B cell (primary cell): ENCODE measurements at regions not wholly inside any gene's neighbourhood (a gene's known extent, or its start where the extent isn't known, plus 50 kb on each side); places are given as distances from the start of the nearest gene placed in this dataset.

ENCODE experiments used
- ATAC-seq: fragments of 200-7000 bp; cut with Tn5 transposase; one replicate; pipeline ENCODE4 v1.10.0; 2021; ENCODE audit warnings: low read depth, mild to moderate bottlenecking, moderate number of reproducible peaks, moderate library complexity
- CTCF ChIA-PET: fragments of 350-600 bp; sonication (Branson Sonifier 250); formaldehyde crosslinking; loops from one replicate; lab custom pipeline; 2021; ENCODE audit warnings: antibody characterized with exemption, inconsistent platforms; lab: Charles Lee
- POLR2A ChIA-PET: fragments of 350-600 bp; sonication (Branson Sonifier 250); formaldehyde crosslinking; loops from one replicate; lab custom pipeline; 2021; ENCODE audit warnings: antibody characterized with exemption; lab: Charles Lee
- DNase-seq: peaks from one replicate; pipeline ENCODE4 v3.0.0; 2013
- H2AFZ ChIP-seq: 2 replicates; pipeline ENCODE4 v1.6.1; 2012; ENCODE audit warnings: mild to moderate bottlenecking, low read depth, low read length; ENCODE audit not compliant: insufficient read depth, poor library complexity, severe bottlenecking
- H3K27ac ChIP-seq, 2 donors: 1 replicate in 1 of 2; 2 replicates in 1 of 2; pipeline ENCODE4 v1.5.1; 2012 to 2013; ENCODE audit warnings: low read length in 2 of 2, mild to moderate bottlenecking in 2 of 2, moderate library complexity in 1 of 2
- H3K27me3 ChIP-seq, 4 experiments: fragments of 200-600 bp in 1 of 4; sonication (generic) in 1 of 4; replicated peaks in 1 of 4; 1 replicate in 2 of 4; 2 replicates in 2 of 4; pipeline versions ENCODE4 v1.6.1 to v1.7.0; 2013 to 2016; ENCODE audit warnings: low read length in 3 of 4, mild to moderate bottlenecking in 2 of 4, mixed read lengths in 1 of 4, moderate library complexity in 1 of 4; ENCODE audit not compliant: insufficient read depth in 4 of 4, control insufficient read depth in 3 of 4; ENCODE audit errors: control extremely low read depth in 1 of 4
- H3K36me3 ChIP-seq, 2 experiments: replicated peaks in 1 of 2; 1 replicate in 1 of 2; 2 replicates in 1 of 2; pipeline versions ENCODE4 v1.6.1 to v1.7.1; 2013; ENCODE audit warnings: low read length in 1 of 2; ENCODE audit not compliant: insufficient read depth in 2 of 2, control insufficient read depth in 1 of 2; ENCODE audit errors: control extremely low read depth in 1 of 2, extremely low read depth in 1 of 2
- H3K4me1 ChIP-seq, 2 donors: fragments of 200-600 bp in 1 of 2; sonication (generic) in 1 of 2; 1 replicate in 1 of 2; 2 replicates in 1 of 2; pipeline versions ENCODE4 v1.5.1 to v1.6.1; 2013 to 2017; ENCODE audit warnings: low read length in 2 of 2; ENCODE audit not compliant: control insufficient read depth in 2 of 2, insufficient read depth in 2 of 2
- H3K4me2 ChIP-seq: replicated peaks from 2 replicates; pipeline ENCODE3; 2012; ENCODE audit warnings: mild to moderate bottlenecking, low read depth, low read length; ENCODE audit not compliant: poor library complexity, severe bottlenecking
- H3K4me3 ChIP-seq, 5 experiments: fragments of 200-600 bp in 1 of 5; sonication (generic) in 1 of 5; 1 replicate in 3 of 5; 2 replicates in 2 of 5; pipeline versions ENCODE4 v1.5.1 to v1.7.0; 2011 to 2016; ENCODE audit warnings: low read length in 4 of 5, mild to moderate bottlenecking in 4 of 5, low read depth in 2 of 5, control low read depth in 1 of 5, moderate library complexity in 1 of 5; ENCODE audit not compliant: insufficient read depth in 1 of 5; ENCODE audit errors: control extremely low read depth in 1 of 5, extremely low read depth in 1 of 5
- H3K79me2 ChIP-seq: fragments of 200-600 bp; sonication (generic); one replicate; pipeline ENCODE4 v1.6.0; 2016; ENCODE audit warnings: low read length; ENCODE audit not compliant: control insufficient read depth, insufficient read depth
- H3K9ac ChIP-seq: fragments of 200-600 bp; sonication (generic); 2 replicates; pipeline ENCODE4 v1.6.1; 2017; ENCODE audit warnings: mild to moderate bottlenecking, low read length, moderate library complexity
- H3K9me3 ChIP-seq, 3 donors: one replicate each; pipeline versions ENCODE4 v1.6.1 to v1.7.1; 2013; ENCODE audit warnings: low read length in 2 of 3; ENCODE audit not compliant: control insufficient read depth in 2 of 3, insufficient read depth in 1 of 3; ENCODE audit errors: control extremely low read depth in 1 of 3
- H4K20me1 ChIP-seq: 2 replicates; pipeline ENCODE4 v1.6.0; 2012; ENCODE audit warnings: mild to moderate bottlenecking, low read length; ENCODE audit not compliant: insufficient read depth, control insufficient read depth, poor library complexity, severe bottlenecking
- H3K27ac Mint-ChIP-seq: one replicate; pipeline ENCODE4 v1.8.0; 2021; ENCODE audit warnings: mixed read lengths
- H3K27me3 Mint-ChIP-seq: one replicate; pipeline ENCODE4 v1.8.0; 2021; ENCODE audit warnings: mixed read lengths
- H3K4me1 Mint-ChIP-seq: one replicate; pipeline ENCODE4 v1.8.0; 2021; ENCODE audit warnings: mixed read lengths
- H3K4me3 Mint-ChIP-seq: one replicate; pipeline ENCODE4 v1.8.0; 2021; ENCODE audit warnings: mixed read lengths
- H3K9me3 Mint-ChIP-seq: one replicate; pipeline ENCODE4 v1.8.0; 2022; ENCODE audit warnings: mixed read lengths; ENCODE audit not compliant: insufficient read depth
- CTCF ChIP-seq: fragments of 200-600 bp; IDR thresholded peaks from one replicate; pipeline ENCODE4 v1.8.0; 2022; ENCODE audit warnings: antibody characterized with exemption, mild to moderate bottlenecking
- EZH2 ChIP-seq: IDR thresholded peaks from 2 replicates; pipeline ENCODE4 v1.6.1; 2012; ENCODE audit warnings: borderline replicate concordance, low read depth, mild to moderate bottlenecking, moderate library complexity, low read length; ENCODE audit not compliant: insufficient read depth, poor library complexity, severe bottlenecking
- WGBS: methylation state at CpG from one replicate; pipeline ENCODE4 v1.1.5; 2013; ENCODE audit warnings: missing lambda C conversion rate; ENCODE audit not compliant: insufficient coverage; 5-methylcytosine and 5-hydroxymethylcytosine counted together
- intact Hi-C: fragments of 100-400 bp; cut with micrococcal nuclease; formaldehyde crosslinking; loops from one replicate; pipeline ENCODE4 v1.10.0; 2022

DNA sequence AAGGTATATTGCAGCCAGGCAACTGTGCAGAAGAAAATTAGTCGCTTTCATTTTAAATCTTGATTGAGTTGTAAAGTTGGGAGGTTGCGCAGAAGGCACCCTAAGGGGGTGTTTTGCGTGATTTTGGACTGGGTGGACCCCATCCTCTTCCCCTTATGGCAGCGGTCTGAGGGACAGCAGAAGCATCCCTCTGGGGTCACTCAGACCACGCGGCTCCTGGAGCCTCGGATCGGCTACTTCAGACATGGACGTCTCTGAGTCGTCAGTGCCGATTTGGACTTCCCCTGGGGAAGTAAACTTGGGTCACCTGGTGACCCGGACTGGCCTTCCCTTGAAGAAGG lies 639.0 kb upstream of the DPP6 start:
- Mint-ChIP-seq H3K27me3 (no peaks in the 10 kb centered on the region), H3K4me3 (no peak overlapping the region), H3K4me1 (no peaks in the 10 kb centered on the region), H3K27ac (no peak overlapping the region), H3K9me3 (peaks cover 3% of the 10 kb centered on the region)
- no peak for DNase-seq
- Histone ChIP-seq H2AFZ (no peak overlapping the region), H3K9me3 (peaks cover 0 to 25% (median 0%) of the 10 kb centered on the region in 3 donors), H4K20me1 (no peaks in the 10 kb centered on the region), H3K4me2 (no peak overlapping the region), H3K9ac (no peak overlapping the region), H3K4me1 (no peaks in the 10 kb centered on the region), H3K36me3 (no peaks in the 10 kb centered on the region), H3K4me3 (no peak overlapping the region), H3K79me2 (no peaks in the 10 kb centered on the region), H3K27ac (no peak overlapping the region), H3K27me3 (no peaks in the 10 kb centered on the region)
- ChIA-PET CTCF (no interaction called here), POLR2A (no interaction called here)
- no peak for TF ChIP-seq EZH2
- no peak for TF ChIP-seq CTCF
- 93% methylated on average over 10 of the region's 12 CpGs for WGBS
- intact Hi-C loops: no loop called here
- no peak for ATAC-seq

- H3K4me1 ChIP-seq: no peaks in the 10 kb centered on the region
- intact Hi-C loops: no loop called here
- Mint-ChIP-seq H3K4me3 (no peak overlapping the region), H3K9me3 (peaks cover 3% of the 10 kb centered on the region), H3K4me1 (no peaks in the 10 kb centered on the region), H3K27ac (no peak overlapping the region), H3K27me3 (no peaks in the 10 kb centered on the region)
- H3K4me2 ChIP-seq: no peak overlapping the region
- ChIA-PET CTCF (no interaction called here), POLR2A (no interaction called here)
- no peak overlapping the region for H3K4me3 ChIP-seq
- DNase-seq: no peak
- H3K9ac ChIP-seq: no peak overlapping the region
- no peak for ATAC-seq
- H2AFZ ChIP-seq: no peak overlapping the region
- no peaks in the 10 kb centered on the region for H4K20me1 ChIP-seq
- H3K27me3 ChIP-seq: no peaks in the 10 kb centered on the region
- no peak overlapping the region for H3K27ac ChIP-seq
- H3K9me3 ChIP-seq: peaks cover 0 to 25% (median 0%) of the 10 kb centered on the region in 3 donors
- no peaks in the 10 kb centered on the region for H3K79me2 ChIP-seq
- 97% methylated on average over 24 of the region's 28 CpGs for WGBS
- TF ChIP-seq CTCF (no peak), EZH2 (no peak)
- no peaks in the 10 kb centered on the region for H3K36me3 ChIP-seq
Measured at GRCh38 chr7:153413540-153414287, 638.5 kb upstream of the DPP6 start.
